ENCODE measurements at regions not wholly inside any gene's neighbourhood (a gene's known extent, or its start where the extent isn't known, plus 50 kb on each side); places are given as distances from the start of the nearest gene placed in this dataset.
"Not testable (repeated sequence)": the region's sequence is repeated elsewhere in the genome, so short reads cannot be mapped to it uniquely, and the experiment has no call there.

DNA sequence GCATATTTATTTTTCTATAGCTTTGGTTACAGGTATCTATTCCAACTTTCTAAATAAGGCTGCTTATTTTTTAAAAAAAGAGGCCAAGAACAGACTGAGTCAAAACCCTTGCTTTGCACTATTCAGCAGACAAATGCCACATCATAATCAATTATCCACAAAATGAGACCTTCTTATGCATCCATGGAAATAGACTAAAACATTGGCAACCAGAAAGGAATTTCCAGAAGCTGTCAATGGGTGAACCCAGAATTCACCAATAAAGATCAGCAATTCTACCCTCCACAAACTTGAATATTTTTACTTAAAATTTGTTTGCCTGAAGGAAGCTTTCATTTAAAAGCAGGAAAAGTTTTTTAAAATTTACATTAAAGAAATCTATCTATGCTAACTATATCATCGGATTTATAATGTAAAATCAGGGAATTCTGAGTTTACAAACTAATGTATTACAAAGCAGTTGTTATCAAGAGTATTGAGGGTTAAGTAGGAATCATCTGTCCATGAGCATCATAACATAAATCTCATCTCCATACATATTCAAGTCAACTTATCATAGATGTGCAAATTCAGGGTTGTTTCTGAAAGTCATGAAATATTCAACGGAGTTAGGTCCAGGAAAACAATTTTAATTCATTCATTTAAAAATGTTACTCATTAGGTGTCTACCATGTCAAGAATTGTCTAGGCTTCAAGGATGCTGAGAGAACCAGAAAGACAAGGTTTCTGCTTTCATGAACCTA is 548.0 kb downstream of the SATB2 start:
- FAIRE-seq = no peak

DNA sequence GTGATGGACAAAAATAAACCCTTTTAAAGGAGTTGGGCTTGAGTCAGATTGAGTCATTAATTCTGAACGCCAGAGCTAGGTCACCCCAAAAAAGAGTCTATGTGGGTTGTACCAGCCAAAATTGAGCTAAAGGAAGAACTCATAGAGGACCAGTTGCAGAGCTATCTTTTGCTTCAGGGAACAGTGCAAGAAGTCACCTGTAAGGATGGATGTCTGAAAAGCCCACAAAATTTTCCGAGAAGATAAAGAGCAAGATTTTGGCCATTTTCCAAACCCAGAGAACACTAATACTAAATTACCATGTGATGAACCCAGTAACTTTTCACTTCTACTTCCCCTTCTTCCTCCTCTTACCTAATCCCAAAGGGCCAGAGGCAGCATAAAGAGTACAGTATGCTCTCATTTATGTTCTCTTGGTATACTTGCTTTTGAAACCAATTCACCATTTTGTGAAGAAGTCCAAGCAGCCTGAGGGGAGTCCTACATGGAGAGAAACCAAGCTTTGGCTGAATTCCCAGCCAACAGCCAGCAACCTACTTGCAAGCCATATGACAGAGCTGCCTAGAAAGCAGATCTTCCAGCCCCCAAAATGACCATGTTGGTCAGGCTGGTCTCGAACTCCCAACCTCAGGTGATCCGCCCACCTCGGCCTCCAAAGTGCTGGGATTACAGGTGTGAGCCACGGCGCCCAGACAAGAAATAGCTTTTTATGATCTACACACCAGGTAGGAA is 551.7 kb downstream of the SATB2 start:
- FAIRE-seq = no peak

- FAIRE-seq = no peak
These were observed 555.8 kb downstream of the SATB2 start for GRCh38 chr2:198901894-198902293.

DNA sequence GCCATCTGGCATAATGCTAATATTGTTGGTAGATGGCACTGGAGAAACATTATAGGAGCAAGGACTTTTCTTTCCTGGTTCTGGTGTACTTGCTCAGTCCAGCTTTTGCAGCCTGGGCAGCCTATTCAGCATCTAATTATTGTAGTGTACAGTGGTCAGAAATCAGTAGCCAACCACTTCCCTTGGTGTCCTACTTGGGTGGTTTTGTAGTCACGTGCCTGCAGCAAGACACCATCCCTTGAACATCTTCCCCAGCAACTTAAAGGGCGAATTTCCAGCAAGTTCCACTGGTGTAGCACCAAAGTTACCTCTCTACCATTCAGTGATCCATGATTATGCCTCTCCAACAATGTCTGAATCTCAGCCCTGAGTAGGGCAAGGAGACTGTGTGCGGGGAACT is 557.6 kb downstream of the SATB2 start:
- no peak for FAIRE-seq

GRCh38 chr2:198890490-198890889 is 567.2 kb downstream of the SATB2 start:
- no peak for FAIRE-seq

- no peak for FAIRE-seq
These were observed 574.1 kb downstream of the SATB2 start for GRCh38 chr2:198883604-198884003.

DNA sequence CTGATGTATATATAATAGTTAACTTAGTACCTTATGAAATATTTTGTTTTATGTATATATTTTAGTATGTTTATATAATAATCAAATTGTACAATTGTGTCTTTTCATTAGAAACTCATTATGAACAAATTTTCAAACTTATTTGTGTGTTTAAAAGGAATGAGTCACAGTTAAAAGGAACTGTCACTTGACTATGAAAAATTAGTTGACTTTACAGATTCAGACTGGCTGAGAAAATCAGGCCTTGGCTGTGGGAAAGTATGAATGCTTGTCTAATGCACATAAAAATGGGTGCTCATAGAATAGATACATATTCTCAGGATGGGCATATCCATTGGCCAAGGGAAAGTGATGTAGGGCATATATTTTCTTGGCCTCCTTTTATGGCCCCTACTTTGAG is 576.8 kb downstream of the SATB2 start:
- FAIRE-seq = peak; percentile 47

DNA sequence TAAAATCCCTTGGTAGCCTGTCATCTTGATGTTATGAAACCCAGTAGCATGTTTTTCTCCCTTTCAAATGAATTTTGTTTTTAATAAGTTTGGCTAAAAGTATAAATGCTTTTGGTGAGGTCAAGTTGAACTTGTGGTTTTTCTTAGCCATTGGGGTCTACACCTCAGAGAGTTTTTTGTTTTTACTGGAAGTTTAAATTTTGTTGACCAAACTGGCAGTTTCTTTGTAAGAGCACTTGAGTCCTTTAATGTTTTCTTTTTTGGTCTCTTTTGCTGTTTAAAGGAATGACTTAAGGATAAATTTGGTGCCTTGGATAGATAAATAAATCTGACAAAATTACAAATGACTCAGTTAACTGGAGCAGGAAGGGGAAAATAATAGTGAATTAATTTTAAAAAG is 577.3 kb downstream of the SATB2 start:
- FAIRE-seq = no peak

- FAIRE-seq = no peak
These were observed 583.3 kb downstream of the SATB2 start for GRCh38 chr2:198874472-198874858.

DNA sequence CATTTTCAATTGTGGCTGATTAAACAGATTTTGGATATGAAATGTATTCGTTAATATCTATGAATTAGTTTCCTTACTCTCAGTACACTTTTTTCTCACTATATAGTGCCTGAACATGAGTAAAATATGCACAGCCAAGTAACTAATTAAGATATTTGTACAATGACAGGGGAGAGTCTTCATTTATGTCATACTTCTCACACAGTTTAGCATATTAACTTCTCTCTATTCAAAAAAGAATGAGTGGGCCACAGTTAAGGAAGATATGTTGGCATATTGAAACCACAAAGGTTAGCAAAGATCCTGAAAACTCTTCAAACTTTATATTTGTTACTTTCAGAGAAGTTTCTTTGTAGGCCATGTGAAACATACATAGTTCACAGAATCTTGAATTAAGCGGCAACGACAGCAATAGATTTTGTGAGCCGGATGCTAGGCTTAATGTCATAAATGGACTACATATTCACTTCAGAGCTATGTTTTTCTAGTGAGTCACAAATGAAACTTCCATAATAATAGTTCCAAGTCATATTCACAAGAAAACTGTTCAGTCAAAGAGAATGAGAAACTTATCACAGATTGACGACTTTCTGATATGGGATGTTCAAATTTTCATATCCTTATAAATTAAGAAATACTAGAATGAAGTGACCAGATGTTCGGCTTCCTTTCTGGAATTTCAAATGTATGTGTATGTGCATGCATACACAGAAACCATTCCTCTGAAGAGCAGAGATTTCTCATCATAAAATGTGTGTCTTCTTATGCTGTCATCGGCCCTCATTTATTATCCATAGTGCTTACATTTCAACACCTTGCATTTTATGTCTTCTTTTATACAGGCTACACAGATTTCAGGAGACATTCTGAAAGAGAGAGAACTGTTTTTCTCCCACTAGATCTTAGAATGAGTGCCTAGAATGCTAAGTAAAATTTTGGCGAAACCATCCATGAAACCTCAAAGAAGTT is 584.0 kb downstream of the SATB2 start:
- no peak for FAIRE-seq

GRCh38 chr2:198863655-198864054 is 594.1 kb downstream of the SATB2 start:
- FAIRE-seq = no peak

- FAIRE-seq = no peak
These were observed 596.7 kb downstream of the SATB2 start for GRCh38 chr2:198861080-198861479.

- FAIRE-seq = no peak
These were observed 600.5 kb downstream of the SATB2 start for GRCh38 chr2:198857246-198857645.

- FAIRE-seq = not testable (repeated sequence)
These were observed 602.0 kb downstream of the SATB2 start for GRCh38 chr2:198855746-198856145.

DNA sequence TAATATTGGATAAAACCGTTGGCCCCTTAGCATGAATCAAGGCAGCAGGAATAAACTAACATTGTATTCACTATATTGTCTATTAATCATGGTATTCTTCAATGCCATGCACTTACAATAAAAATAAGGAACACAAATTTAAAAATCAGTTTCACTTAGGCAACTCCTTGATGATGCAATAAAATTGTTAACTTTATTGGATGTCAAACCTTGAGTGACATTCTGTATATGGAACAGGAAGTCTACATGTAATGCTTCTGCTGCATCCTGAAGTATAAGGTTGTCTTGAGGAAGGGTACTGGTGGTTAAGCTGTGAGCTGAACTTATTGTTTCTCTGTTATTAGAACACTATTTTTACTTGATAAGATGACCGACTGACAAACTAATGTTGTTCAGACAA is 605.5 kb downstream of the SATB2 start:
- FAIRE-seq = no peak

DNA sequence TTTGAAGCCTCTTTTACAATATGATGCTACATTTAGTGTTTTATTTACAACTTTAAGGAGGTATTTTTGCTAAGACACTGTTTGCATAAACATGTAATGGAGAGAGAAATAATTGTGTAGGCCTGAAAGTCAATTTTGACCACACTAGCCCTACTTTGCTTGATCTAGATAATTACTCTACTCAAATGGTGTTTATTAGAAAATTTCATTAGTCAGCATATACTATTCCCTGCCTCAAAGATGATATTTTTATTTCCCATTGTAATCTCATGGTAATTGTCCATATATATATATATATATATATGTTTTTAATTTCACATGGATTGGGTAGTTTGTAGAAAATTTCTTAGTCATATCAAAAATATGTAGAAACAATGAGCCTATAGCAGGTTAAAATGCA is 632.2 kb downstream of the SATB2 start:
- no peak for FAIRE-seq

GRCh38 chr2:198817536-198817935 is 640.2 kb downstream of the SATB2 start:
- no peak for FAIRE-seq

GRCh38 chr2:198815626-198816025 is 642.1 kb downstream of the SATB2 start:
- FAIRE-seq = no peak

- no peak for FAIRE-seq
These were observed 646.5 kb downstream of the SATB2 start for GRCh38 chr2:198811198-198811597.

DNA sequence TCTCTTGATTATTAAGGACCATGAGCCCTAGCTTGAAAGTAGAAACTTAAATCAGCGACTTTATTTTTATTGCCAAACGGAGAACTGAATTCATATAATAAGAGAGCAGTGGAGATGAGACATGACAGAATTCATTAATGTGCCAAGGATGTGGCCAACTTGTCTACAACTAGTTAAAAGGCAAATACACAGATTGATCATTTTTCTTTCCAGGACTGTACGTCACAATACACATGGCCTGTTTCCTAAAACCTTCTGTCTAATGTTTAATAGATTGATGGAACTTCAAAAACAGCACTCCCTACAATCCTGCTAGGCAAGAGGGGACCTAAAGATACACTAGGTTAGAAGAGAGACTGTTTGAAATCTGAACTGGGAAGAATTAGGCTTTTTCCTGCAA is 647.8 kb downstream of the SATB2 start:
- no peak for FAIRE-seq

DNA sequence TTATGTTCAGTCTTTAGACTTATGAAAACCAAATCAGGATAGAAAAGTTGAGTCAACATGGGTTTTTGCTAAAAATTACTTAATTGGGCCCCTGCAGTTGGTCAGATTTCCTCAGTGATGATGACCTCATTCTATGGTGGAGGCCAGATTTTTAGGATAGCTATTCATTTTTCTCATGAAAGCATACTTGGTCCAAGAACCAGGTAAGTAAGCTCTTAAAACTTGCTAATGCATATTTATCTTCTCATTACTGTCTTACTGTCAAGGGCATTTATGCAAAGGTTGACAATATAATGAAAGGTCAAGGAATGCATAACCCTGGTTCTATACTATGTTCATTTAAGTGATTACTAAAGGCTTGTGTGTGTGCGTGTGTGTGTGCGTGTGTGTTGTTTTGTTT is 650.6 kb downstream of the SATB2 start:
- FAIRE-seq = no peak

GRCh38 chr2:198795419-198795818 is 662.3 kb downstream of the SATB2 start:
- no peak for FAIRE-seq

DNA sequence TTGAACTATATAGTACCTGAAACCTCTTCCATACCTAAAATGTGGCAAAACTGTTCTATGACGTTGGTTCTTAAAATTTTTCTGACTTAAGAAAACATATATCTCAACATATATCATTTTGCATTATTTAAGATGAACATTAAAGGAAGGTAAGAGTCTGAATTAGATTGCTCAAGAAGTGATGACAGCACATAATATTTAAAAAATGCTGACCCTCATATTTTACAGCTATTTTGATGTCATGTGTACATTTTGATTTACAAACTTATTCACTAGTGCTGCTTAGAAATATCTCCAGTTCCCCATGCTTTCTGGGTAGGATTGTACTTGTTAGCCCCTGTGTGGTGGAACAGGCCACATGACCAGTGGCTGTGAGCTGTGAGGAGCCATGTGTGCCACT is 666.1 kb downstream of the SATB2 start:
- FAIRE-seq = no peak
